Astrocyte of the spinal cord (primary cell): ENCODE measurements at regions not wholly inside any gene's neighbourhood (a gene's known extent, or its start where the extent isn't known, plus 50 kb on each side); places are given as distances from the start of the nearest gene placed in this dataset.

Experiments
- DNase-seq: peaks from one replicate; pipeline ENCODE4 v3.0.0; 2011; ENCODE audit warnings: low read depth, low spot score
- H3K4me3 ChIP-seq: 2 replicates; pipeline ENCODE4 v1.5.1; 2011; ENCODE audit warnings: low read depth, mild to moderate bottlenecking, low read length, moderate library complexity
- CTCF ChIP-seq: IDR thresholded peaks from 2 replicates; pipeline ENCODE4 v1.5.1; 2012; ENCODE audit warnings: low read depth, mild to moderate bottlenecking, low read length, inconsistent platforms
- in situ Hi-C: cut with HindIII; loops from 2 replicates; pipeline ENCODE4 v1.10.0; 2017; ENCODE audit warnings: low sequenced_read_pairs

- DNase-seq, result no peak
- TF ChIP-seq CTCF, result no peak
- in situ Hi-C loops, result no loop called here
- H3K4me3 ChIP-seq, result no peak overlapping the region
These were observed 118.4 kb upstream of the REG3G start for GRCh38 chr2:78907089-78907488.

- H3K4me3 ChIP-seq, result no peak overlapping the region
- TF ChIP-seq CTCF, result no peak
- in situ Hi-C loops, result no loop called here
- no peak for DNase-seq
These were observed 116.5 kb upstream of the REG3G start for GRCh38 chr2:78908973-78909372.

- no peak for DNase-seq
- in situ Hi-C loops, result no loop called here
- TF ChIP-seq CTCF, result no peak
- no peak overlapping the region for H3K4me3 ChIP-seq
These were observed 115.1 kb upstream of the REG3G start for GRCh38 chr2:78910376-78910775.

GRCh38 chr2:78913257-78913656 lies 112.2 kb upstream of the REG3G start:
- in situ Hi-C loops, result no loop called here
- TF ChIP-seq CTCF, result no peak
- no peak overlapping the region for H3K4me3 ChIP-seq
- DNase-seq, result no peak

GRCh38 chr2:78925258-78925657 lies 100.2 kb upstream of the REG3G start:
- in situ Hi-C loops, result no loop called here
- TF ChIP-seq CTCF, result no peak

GRCh38 chr2:78928502-78928901 lies 97.0 kb upstream of the REG3G start:
- TF ChIP-seq CTCF, result no peak
- in situ Hi-C loops, result no loop called here
- DNase-seq, result no peak
- H3K4me3 ChIP-seq, result no peak overlapping the region

More at GRCh38 chr2:78925258-78925657, 100.2 kb upstream of the REG3G start:
- H3K4me3 ChIP-seq, result no peak overlapping the region
- no peak for DNase-seq

GRCh38 chr2:78940998-78941397 lies 84.5 kb upstream of the REG3G start:
- DNase-seq, result no peak
- H3K4me3 ChIP-seq, result no peak overlapping the region
- TF ChIP-seq CTCF, result no peak
- in situ Hi-C loops, result no loop called here
